Osteocyte (in vitro differentiated cells): ENCODE measurements at regions not wholly inside any gene's neighbourhood (a gene's known extent, or its start where the extent isn't known, plus 50 kb on each side); places are given as distances from the start of the nearest gene placed in this dataset.
"Not testable (repeated sequence)": the region's sequence is repeated elsewhere in the genome, so short reads cannot be mapped to it uniquely, and the experiment has no call there.

Experiments used
- DNase-seq: peaks from one replicate; pipeline ENCODE4 v3.0.0; 2021; ENCODE audit warnings: mixed read lengths; ENCODE audit not compliant: unreplicated experiment; ENCODE audit errors: extremely low spot score
- H3K27ac Mint-ChIP-seq: one replicate; pipeline ENCODE4 v1.8.0; 2021; ENCODE audit warnings: mild to moderate bottlenecking, mixed read lengths; ENCODE audit not compliant: unreplicated experiment
- H3K27me3 Mint-ChIP-seq: one replicate; pipeline ENCODE4 v1.8.0; 2021; ENCODE audit warnings: mixed read lengths; ENCODE audit not compliant: unreplicated experiment
- H3K36me3 Mint-ChIP-seq: one replicate; pipeline ENCODE4 v1.8.0; 2021; ENCODE audit warnings: mixed read lengths; ENCODE audit not compliant: unreplicated experiment
- H3K4me1 Mint-ChIP-seq: one replicate; pipeline ENCODE4 v1.8.0; 2021; ENCODE audit warnings: mixed read lengths; ENCODE audit not compliant: unreplicated experiment
- H3K4me3 Mint-ChIP-seq: one replicate; pipeline ENCODE4 v1.8.0; 2021; ENCODE audit warnings: mild to moderate bottlenecking, moderate library complexity, mixed read lengths; ENCODE audit not compliant: unreplicated experiment
- H3K9me3 Mint-ChIP-seq: one replicate; pipeline ENCODE4 v1.8.0; 2021; ENCODE audit warnings: mixed read lengths; ENCODE audit not compliant: unreplicated experiment
- TF ChIP-seq, protein P1 (sequence below): fragments of 200-600 bp; sonication (generic); IDR thresholded peaks from 2 replicates; pipeline ENCODE4 v1.5.0; 2021; ENCODE audit warnings: antibody characterized with exemption, mild to moderate bottlenecking, moderate library complexity

DNA sequence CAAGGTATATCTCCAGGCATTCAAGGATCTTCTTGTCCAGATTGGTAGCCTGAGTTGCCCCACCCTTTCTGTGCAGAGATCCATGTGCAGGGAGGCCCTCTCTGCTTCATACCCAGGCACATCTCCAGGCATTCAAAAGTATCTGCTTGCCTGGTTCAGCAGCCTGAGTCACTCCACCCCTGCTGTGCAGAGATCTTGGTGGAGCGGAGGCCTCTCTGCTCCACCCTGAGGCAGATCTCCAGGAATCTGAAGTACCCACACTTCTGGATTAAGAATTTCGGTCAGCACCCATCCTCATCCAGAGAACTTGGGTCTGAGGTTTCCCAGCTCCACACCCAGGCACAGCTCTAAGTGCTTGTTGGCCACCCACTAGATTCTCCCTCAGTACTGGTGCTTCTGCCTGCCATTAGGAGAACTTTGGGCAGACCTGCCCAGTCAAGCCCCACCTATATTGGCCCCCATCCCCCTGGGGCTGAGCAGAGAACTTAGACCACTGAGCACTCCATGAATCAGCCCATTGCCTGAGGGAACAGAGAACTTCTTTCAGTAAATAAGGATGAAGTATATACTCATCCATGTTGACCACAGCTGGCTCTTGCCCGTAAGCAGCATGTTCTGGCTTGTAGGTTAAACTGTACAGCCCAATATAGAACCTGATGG is 199.5 kb upstream of the ZCCHC13 start:
- Mint-ChIP-seq H3K27me3 (no peaks in the 10 kb centered on the region), H3K27ac (no peak overlapping the region), H3K9me3 (peaks cover 37% of the 10 kb centered on the region), H3K36me3 (peaks cover 17% of the 10 kb centered on the region), H3K4me1 (peaks cover 3% of the 10 kb centered on the region), H3K4me3 (no peak overlapping the region)
- TF ChIP-seq, protein P1, sequence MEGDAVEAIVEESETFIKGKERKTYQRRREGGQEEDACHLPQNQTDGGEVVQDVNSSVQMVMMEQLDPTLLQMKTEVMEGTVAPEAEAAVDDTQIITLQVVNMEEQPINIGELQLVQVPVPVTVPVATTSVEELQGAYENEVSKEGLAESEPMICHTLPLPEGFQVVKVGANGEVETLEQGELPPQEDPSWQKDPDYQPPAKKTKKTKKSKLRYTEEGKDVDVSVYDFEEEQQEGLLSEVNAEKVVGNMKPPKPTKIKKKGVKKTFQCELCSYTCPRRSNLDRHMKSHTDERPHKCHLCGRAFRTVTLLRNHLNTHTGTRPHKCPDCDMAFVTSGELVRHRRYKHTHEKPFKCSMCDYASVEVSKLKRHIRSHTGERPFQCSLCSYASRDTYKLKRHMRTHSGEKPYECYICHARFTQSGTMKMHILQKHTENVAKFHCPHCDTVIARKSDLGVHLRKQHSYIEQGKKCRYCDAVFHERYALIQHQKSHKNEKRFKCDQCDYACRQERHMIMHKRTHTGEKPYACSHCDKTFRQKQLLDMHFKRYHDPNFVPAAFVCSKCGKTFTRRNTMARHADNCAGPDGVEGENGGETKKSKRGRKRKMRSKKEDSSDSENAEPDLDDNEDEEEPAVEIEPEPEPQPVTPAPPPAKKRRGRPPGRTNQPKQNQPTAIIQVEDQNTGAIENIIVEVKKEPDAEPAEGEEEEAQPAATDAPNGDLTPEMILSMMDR: no peak
- DNase-seq: no peak

DNA sequence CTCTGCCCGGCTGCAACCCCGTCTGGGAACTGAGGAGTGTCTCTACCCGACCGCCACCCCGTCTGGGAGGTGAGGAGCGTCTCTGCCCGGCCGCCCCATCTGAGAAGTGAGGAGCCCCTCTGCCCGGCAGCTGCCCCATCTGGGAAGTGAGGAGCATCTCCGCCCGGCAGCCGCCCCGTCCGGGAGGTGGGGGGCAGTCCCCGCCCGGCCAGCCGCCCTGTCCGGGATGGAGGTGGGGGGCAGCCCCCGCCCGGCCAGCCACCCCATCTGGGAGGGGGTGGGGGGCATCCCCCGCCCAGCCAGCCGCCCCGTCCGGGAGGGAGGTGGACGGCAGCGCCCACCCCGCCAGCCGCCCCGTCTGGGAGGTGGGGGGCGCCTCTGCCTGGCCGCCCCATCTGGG is 205.6 kb upstream of the ZCCHC13 start:
- H3K27ac Mint-ChIP-seq, H3K4me1 Mint-ChIP-seq, H3K36me3 Mint-ChIP-seq, DNase-seq, H3K27me3 Mint-ChIP-seq, H3K4me3 Mint-ChIP-seq: not testable (repeated sequence)
- peaks cover 25% of the 10 kb centered on the region for H3K9me3 Mint-ChIP-seq

DNA sequence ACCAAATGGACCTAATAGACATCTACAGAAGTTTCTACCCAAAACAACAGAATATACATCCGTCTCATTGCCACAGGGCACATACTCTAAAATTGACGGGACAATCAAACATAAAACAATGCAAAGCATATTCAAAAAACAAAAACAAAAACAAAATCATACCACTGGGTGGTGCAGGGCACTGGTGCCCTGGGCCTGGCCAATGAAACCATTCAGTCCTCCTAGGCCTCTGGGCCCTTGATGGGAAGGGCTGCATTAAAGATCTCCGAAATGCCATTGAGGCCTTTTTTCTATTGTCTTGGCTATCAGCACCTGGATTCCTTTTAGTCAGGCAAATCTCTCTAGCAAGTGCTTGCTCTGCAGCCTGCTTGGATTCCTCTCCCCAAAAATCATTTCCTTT is 213.9 kb upstream of the ZCCHC13 start:
- TF ChIP-seq, protein P1: no peak
- peaks cover 7% of the 10 kb centered on the region for H3K36me3 Mint-ChIP-seq
- no peak for DNase-seq
- H3K9me3 Mint-ChIP-seq: peaks cover 31% of the 10 kb centered on the region
- H3K4me3 Mint-ChIP-seq: no peak overlapping the region
- H3K4me1 Mint-ChIP-seq: no peaks in the 10 kb centered on the region
- no peaks in the 10 kb centered on the region for H3K27me3 Mint-ChIP-seq
- H3K27ac Mint-ChIP-seq: no peak overlapping the region

DNA sequence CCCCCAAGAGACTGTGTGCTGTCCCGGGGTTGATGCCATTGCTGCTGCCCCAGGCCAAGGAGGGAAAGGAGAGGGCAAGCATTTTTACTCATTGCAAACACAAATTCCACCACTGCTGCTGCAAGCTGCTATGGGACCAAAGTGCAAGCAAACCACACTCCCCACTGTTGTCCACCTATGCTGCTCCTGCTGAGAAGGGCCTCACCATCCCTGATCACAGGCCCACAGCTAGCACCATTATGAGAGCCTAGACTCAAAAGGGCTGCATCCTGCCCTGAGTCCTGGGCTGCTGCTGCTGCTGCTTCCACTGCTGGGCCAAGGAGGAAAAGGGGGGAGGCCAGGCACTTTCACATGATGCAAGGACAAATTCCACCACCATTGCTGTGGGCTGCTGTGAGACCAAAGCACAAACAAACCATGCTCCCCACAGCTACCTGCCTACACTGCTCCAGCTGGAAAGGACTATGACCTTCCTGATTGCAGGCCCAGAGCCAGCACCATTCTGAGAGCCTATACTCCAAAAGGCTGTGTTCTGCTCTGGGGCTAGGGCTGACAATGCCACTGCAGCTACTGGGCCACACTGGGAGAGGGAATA is 218.2 kb upstream of the ZCCHC13 start:
- H3K9me3 Mint-ChIP-seq: peaks cover 27% of the 10 kb centered on the region
- H3K27ac Mint-ChIP-seq: no peak overlapping the region
- H3K27me3 Mint-ChIP-seq: no peaks in the 10 kb centered on the region
- H3K36me3 Mint-ChIP-seq: peaks cover 12% of the 10 kb centered on the region
- TF ChIP-seq, protein P1: no peak
- no peaks in the 10 kb centered on the region for H3K4me1 Mint-ChIP-seq
- no peak overlapping the region for H3K4me3 Mint-ChIP-seq
- no peak for DNase-seq

DNA sequence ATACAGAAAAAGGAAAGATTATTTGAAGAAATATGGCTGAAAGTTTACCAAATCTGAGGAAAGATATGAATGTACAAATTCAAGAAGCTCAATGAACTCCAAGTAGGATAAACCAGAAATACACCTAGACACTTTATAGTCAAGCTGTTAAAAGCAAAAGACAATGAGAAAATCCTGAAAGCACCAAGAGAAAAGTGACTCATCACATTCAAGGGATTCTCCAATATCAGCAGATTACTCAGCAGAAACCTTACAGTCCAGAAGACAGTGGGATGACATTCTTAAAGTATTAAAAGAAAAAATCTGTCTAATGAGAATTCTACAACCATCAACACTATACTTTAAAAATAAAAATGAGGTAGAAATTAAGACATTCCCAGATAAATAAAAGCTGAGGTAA is 223.8 kb upstream of the ZCCHC13 start:
- Mint-ChIP-seq H3K4me3 (no peak overlapping the region), H3K4me1 (no peaks in the 10 kb centered on the region), H3K27me3 (no peaks in the 10 kb centered on the region), H3K9me3 (peaks cover 45% of the 10 kb centered on the region), H3K27ac (no peak overlapping the region), H3K36me3 (peaks cover 11% of the 10 kb centered on the region)
- TF ChIP-seq, protein P1: no peak
- no peak for DNase-seq
